Breast epithelium (tissue), 3 donors: ENCODE measurements at regions not wholly inside any gene's neighbourhood (a gene's known extent, or its start where the extent isn't known, plus 50 kb on each side); places are given as distances from the start of the nearest gene placed in this dataset.

Experiments
- POLR2A ChIP-seq: fragments of 450-650 bp; IDR thresholded peaks from one replicate; pipeline ENCODE4 v1.6.1; 2016; ENCODE audit warnings: antibody characterized with exemption, mild to moderate bottlenecking, moderate library complexity
- POLR2AphosphoS5 ChIP-seq, 3 donors: sonication (generic); formaldehyde crosslinking; IDR thresholded peaks; one replicate each; pipeline ENCODE4 v1.6.1; 2017; ENCODE audit warnings: antibody characterized with exemption in 3 of 3
- TF ChIP-seq, protein P1 (sequence below), 3 donors: fragments of 450-650 bp; IDR thresholded peaks; one replicate each; pipeline ENCODE4 v1.5.1; 2016 to 2017; ENCODE audit warnings: antibody characterized with exemption in 3 of 3, mild to moderate bottlenecking in 3 of 3, moderate library complexity in 3 of 3

DNA sequence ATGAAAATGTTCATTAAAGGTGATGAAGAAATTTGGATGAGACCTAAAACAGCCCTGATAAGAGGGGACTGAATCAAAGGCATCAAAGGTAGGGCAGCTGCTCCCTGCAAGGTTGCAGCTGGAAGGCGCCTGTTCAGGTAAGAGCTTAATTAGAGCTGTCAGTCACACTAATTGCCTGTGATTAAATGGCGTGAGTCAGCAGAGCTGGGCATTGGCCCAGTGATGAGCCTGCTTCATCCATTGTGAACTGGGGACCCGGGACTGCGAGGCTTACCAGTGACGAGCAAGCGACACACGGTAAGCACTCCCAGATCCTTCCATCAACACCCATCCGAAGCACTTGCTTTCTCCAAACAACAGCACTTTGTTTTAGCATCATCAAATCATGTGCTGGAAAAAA is 621.5 kb upstream of the CDH4 start:
- TF ChIP-seq, protein P1, sequence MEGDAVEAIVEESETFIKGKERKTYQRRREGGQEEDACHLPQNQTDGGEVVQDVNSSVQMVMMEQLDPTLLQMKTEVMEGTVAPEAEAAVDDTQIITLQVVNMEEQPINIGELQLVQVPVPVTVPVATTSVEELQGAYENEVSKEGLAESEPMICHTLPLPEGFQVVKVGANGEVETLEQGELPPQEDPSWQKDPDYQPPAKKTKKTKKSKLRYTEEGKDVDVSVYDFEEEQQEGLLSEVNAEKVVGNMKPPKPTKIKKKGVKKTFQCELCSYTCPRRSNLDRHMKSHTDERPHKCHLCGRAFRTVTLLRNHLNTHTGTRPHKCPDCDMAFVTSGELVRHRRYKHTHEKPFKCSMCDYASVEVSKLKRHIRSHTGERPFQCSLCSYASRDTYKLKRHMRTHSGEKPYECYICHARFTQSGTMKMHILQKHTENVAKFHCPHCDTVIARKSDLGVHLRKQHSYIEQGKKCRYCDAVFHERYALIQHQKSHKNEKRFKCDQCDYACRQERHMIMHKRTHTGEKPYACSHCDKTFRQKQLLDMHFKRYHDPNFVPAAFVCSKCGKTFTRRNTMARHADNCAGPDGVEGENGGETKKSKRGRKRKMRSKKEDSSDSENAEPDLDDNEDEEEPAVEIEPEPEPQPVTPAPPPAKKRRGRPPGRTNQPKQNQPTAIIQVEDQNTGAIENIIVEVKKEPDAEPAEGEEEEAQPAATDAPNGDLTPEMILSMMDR (IDR thresholded peaks at IDR 0.05), result no peak
- TF ChIP-seq POLR2A (no peak), POLR2AphosphoS5 (IDR thresholded peaks at IDR 0.05) (no peak)
